Fibroblast of upper back skin (primary cell): ENCODE measurements at regions not wholly inside any gene's neighbourhood (a gene's known extent, or its start where the extent isn't known, plus 50 kb on each side); places are given as distances from the start of the nearest gene placed in this dataset.

ENCODE experiments used
- DNase-seq: peaks from one replicate; pipeline ENCODE4 v3.0.0-alpha.2; 2013

GRCh38 chr12:19021646-19022045 is 107.9 kb upstream of the PLEKHA5 start:
- peak; percentile 28 for DNase-seq

DNA sequence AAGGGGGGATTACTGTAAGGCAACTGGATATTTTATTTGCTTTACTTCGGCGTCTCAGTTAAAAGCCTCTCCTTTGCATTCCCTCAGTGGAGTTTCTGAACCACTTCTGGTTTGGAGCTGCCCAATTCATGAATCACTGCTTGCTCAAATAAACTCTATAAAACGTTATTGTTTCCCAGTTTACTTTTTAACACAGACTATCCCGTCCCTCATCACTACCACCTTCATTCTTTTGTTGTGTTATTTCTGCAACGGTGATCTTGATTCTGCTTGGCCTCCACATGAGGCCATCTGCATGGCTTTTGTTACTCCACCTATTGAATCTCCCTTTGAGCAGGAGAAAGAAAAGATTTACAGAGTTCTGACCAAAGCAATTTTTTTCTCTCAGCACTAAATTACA is 104.0 kb upstream of the PLEKHA5 start:
- no peak for DNase-seq

GRCh38 chr12:19026034-19026433 is 103.5 kb upstream of the PLEKHA5 start:
- no peak for DNase-seq

GRCh38 chr12:19026614-19027488 is 102.7 kb upstream of the PLEKHA5 start:
- no peak for DNase-seq

DNA sequence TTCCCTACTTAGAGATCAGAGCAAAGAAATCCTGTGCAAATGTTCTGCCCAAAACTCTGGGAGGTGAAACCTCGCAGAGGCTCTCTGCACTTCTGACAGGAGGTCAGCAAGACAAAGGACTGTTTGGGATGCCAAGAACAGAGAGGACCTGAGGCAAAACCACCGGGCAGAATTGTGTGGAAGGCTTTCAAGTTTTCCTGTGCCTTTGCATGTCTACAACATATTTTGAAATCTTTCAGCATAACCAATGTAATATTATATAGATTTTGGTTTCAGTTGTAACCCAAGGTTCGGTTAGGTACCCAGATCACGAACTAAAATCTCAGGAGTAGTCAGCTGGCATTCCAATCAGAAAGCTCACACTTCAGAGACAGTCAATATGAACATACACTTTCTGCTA is 99.4 kb upstream of the PLEKHA5 start:
- no peak for DNase-seq

GRCh38 chr12:19030603-19031002 is 98.9 kb upstream of the PLEKHA5 start:
- DNase-seq: no peak

- DNase-seq: peak; percentile 89
Measured at GRCh38 chr12:19031032-19031431, 98.5 kb upstream of the PLEKHA5 start.

GRCh38 chr12:19032826-19033225 is 96.7 kb upstream of the PLEKHA5 start:
- DNase-seq: no peak

- DNase-seq: no peak
Measured at GRCh38 chr12:19033244-19033643, 96.3 kb upstream of the PLEKHA5 start.

DNA sequence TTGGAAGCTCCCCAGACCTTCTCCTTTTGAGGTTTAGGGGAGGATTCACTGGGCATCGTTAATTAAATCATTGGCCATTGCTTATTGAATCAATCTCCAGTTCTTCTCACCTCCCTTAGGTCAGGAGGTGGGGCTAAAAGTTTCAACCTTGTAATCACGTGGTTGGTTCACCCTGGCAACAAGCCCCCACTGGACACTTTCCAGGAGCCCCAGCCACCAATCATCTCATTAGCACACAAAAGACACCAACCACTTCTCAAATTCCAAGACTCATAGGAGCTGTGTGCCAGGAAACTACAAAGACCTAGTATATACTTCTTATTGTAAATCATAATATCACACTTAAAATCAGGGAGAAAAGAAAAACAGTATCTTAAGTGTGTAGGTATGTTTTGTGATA is 94.6 kb upstream of the PLEKHA5 start:
- no peak for DNase-seq

GRCh38 chr12:19035536-19035935 is 94.0 kb upstream of the PLEKHA5 start:
- DNase-seq: no peak

DNA sequence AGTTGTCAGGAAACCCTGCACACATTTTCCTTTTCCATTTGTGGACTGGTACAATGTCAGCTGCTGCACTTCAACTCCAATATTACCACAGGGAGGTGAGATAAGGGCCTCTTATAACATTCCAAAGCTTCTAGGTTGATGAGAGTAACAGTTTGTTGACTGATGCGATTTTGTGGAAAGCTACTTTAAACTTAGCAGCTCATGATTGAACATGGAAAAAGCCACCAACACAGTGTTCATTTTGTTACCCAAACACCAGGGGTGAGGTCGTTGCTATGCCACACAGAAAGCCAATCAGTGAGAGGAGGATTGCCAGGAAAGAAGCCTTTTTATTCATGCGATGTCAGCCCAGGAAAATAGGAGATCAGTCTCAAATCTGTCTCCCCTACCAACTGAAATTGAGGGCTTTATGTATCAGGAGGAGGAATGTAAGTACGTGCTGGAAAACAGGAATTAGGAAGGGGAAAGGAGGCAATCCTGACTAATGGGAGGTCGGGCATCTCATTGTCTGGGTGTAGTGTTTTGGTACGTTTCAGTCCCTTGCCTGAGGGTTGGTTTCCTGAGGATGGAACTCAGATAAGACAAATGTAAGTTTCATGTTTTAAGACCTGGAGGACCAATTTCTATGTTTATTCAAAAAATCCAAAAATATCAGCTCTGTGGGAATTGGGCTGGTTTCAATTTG is 92.7 kb upstream of the PLEKHA5 start:
- DNase-seq: no peak

DNA sequence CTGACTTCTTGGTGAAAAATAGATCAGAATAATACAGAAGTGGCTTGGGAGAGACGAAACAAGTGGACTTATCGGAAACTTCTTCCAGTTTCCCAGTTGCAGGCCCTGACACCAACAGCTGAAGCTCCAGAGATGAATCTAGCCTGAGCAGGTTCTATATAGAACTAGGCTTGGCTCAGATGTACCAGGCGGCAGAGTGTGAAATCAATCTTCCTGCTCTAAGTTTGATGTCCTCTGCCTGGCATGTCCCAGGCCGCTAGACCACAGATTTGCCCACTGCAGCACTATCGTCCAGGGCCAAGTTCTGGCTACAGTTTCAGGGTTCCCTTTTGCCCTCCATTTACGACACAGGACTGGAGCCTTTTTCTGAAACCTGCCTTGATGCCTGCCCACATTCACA is 91.3 kb upstream of the PLEKHA5 start:
- DNase-seq: no peak

DNA sequence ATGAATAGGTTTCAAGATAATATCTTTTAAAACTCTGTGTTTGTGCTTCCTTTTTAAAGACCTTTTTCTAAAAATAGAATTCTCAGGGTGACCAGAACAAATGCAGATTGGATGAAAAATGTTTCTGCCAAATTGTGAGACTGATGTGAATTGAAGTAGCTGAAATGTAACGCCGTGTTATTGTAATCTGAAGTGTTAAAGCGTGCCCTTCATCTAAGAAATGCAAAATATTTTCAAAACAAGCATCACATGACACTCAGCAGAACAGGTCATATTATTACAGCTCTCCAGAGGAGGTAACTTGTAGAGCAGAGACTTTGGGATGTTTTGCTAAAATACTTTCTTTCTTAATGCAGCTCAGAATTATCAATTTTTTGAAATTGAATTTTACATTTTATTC is 90.0 kb upstream of the PLEKHA5 start:
- DNase-seq: no peak

- no peak for DNase-seq
Measured at GRCh38 chr12:19042221-19042620, 87.3 kb upstream of the PLEKHA5 start.

DNA sequence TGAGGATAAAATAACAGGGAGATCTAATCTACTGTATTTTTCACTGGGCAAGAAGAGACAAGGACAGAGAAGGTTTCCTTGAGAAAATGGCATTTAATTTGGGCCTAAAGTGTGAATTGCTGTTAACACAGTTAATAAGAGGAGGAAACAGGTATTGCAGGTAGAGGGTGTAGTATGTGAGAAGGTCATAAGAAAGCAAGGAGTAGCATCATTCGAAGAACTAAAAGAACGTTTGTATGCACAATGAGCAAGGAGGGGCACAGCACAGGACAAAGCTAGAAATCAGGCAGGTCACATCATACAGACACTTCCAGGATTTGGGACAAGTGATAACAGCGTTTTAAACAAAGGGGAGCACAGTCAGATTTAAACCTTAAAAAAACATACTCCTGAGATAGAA is 85.1 kb upstream of the PLEKHA5 start:
- DNase-seq: no peak

DNA sequence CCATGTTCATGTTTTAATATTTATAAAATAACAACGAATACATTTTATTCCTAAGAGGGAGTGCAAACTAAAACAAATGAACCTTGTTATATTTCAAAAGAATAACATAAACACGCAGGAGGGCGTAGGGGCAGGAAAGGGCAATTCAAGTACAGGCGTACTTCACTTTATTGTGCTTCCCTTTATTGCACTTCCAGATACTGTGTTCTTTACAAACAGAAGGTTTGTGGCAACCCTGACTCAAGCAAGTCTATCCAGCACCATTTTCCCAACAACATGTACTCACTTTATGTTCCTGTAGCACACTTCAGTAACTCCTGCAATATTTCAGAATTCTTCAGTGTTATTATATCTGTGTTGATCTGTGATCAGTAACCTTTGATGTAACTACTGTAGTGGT is 84.6 kb upstream of the PLEKHA5 start:
- no peak for DNase-seq

- DNase-seq: no peak
Measured at GRCh38 chr12:19045426-19045825, 84.1 kb upstream of the PLEKHA5 start.

GRCh38 chr12:19048943-19049342 is 80.6 kb upstream of the PLEKHA5 start:
- peak; percentile 21 for DNase-seq

- DNase-seq: no peak
Measured at GRCh38 chr12:19052689-19053088, 76.8 kb upstream of the PLEKHA5 start.

DNA sequence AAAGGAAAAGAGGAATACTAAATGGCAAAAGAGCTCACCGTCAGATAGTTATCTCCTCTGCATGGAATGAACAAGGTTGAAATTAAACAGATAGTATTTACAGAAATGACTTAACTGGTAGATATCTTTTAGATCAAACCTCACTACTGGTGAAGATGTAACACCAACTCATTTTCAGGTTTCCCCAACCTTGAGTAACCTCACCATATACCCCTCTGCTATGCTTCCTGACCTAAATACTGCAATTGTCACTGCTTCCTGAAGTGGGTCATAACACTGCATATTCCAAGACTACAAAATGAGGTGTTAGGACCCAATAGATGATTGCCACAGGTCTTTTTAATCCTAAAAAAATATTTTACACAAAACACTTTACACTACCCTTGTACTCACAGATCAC is 76.3 kb upstream of the PLEKHA5 start:
- DNase-seq: no peak

GRCh38 chr12:19054035-19054434 is 75.5 kb upstream of the PLEKHA5 start:
- DNase-seq: no peak

GRCh38 chr12:19055589-19055988 is 73.9 kb upstream of the PLEKHA5 start:
- DNase-seq: no peak

DNA sequence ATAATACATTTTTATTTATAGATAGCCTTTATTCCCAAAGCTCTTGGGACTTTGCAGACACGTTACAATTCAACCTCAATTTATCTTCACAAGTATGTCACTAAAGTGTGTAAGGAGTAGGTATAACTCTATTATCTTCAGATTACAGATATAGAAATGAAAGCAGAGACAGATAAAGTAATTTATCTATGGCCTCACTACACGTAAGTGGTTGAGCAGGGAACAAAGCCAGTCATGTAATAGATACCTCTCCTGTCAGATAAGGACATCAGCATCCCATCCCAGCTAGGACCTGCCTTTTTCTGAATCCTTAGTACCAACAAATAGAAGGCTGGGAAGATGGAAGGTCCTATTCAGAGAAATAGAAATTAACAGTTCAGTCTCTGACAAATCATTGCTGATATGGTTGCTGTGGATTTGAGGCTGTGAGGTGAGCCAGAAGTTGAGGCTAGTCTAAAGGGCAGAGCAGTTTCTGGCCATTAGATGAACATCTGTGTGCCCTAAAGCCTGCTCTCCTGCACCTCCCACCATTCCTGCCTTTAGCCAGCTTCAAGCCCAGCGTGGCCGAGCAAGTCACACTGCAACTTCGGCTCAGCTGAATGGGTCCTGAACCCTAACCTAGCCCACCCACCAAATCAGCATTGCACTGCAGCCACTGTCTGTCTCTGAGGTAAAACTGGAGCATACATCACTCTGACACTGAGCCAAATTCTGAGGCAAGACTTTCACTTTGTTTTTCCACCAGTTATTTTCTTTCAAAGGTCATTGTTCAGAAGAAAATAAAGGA is 71.1 kb upstream of the PLEKHA5 start:
- DNase-seq: peak; percentile 5
